K562 (cell line): ENCODE measurements at regions not wholly inside any gene's neighbourhood (a gene's known extent, or its start where the extent isn't known, plus 50 kb on each side); places are given as distances from the start of the nearest gene placed in this dataset.

Source experiments
- ATAC-seq: fragments of 200-7000 bp; cut with Tn5 transposase; 3 replicates; pipeline ENCODE4 v1.9.1; 2020; ENCODE audit warnings: moderate library complexity
- BruUV-seq: library from RNA; stranded (reverse); fragments of 400-500 nt; replicated peaks from 2 replicates; lab custom pipeline; 2021; lab: Mats Ljungman, UMichigan
- CTCF ChIA-PET: fragments of 300-600 bp; formaldehyde crosslinking; extraction: SDS; loops from one replicate; lab custom pipeline; 2021; ENCODE audit warnings: low intra/inter-chr PET ratio; lab: Yijun Ruan, JAX
- POLR2A ChIA-PET: fragments of 300-600, 350-650 bp; sonication (Branson Sonifier 250); formaldehyde crosslinking; extraction: SDS; loops from one replicate; lab custom pipeline; 2021; ENCODE audit warnings: antibody characterized with exemption, inconsistent platforms; lab: Yijun Ruan, JAX
- DNase-seq, 4 experiments: peaks; one replicate each; pipeline versions ENCODE4 v3.0.0 to v3.0.0-alpha.2; 2011 to 2018; ENCODE audit warnings: low spot score in 3 of 4, mixed read lengths in 3 of 4; ENCODE audit errors: extremely low read depth in 1 of 4
- FAIRE-seq: peaks from 2 replicates; lab custom pipeline; 2011; peaks lifted over from hg19 to GRCh38; lab: Jason Lieb, UNC
- H2AFZ ChIP-seq: 2 replicates; pipeline ENCODE4 v1.6.0; 2011; ENCODE audit warnings: low read depth, low read length, control low read depth, inconsistent platforms
- H3K27ac ChIP-seq: fragments of 200-600 bp; 3 replicates; pipeline ENCODE4 v1.8.0; 2011; ENCODE audit warnings: low read depth, mild to moderate bottlenecking, control low read depth, inconsistent platforms, low read length, moderate library complexity, mixed read lengths; ENCODE audit errors: extremely low read depth
- H3K27me3 ChIP-seq, 2 experiments: fragments of 300-600 bp in 1 of 2; 2 replicates in 1 of 2; 3 replicates in 1 of 2; pipeline versions ENCODE4 v1.6.0 to v1.8.0; 2011; ENCODE audit warnings: inconsistent platforms in 2 of 2, low read length in 2 of 2, mild to moderate bottlenecking in 1 of 2, mixed read lengths in 1 of 2, moderate library complexity in 1 of 2; ENCODE audit not compliant: control insufficient read depth in 2 of 2, insufficient read depth in 2 of 2
- H3K36me3 ChIP-seq: fragments of 300-600 bp; 3 replicates; pipeline ENCODE4 v1.8.0; 2011; ENCODE audit warnings: mild to moderate bottlenecking, low read length, inconsistent platforms; ENCODE audit not compliant: control insufficient read depth, insufficient read depth
- H3K4me1 ChIP-seq, 2 experiments: fragments of 200-600 bp in 1 of 2; replicated peaks in 1 of 2; 2 replicates in 1 of 2; 3 replicates in 1 of 2; pipeline versions ENCODE4 v1.5.1 to v1.8.0; 2011; ENCODE audit warnings: inconsistent platforms in 2 of 2, low read length in 2 of 2, mild to moderate bottlenecking in 1 of 2, mixed read lengths in 1 of 2, moderate library complexity in 1 of 2; ENCODE audit not compliant: control insufficient read depth in 2 of 2, insufficient read depth in 2 of 2
- H3K4me2 ChIP-seq: 2 replicates; pipeline ENCODE4 v1.6.1; 2011; ENCODE audit warnings: low read length, control low read depth, inconsistent platforms, mixed read lengths; ENCODE audit not compliant: insufficient read depth
- H3K4me3 ChIP-seq: fragments of 200-600 bp; sonication (generic), shearing (Covaris generic); 2 replicates; pipeline ENCODE4 v1.5.1; 2016; ENCODE audit warnings: control low read depth, inconsistent platforms
- H3K79me2 ChIP-seq: fragments of 200-600 bp; 3 replicates; pipeline ENCODE4 v1.8.0; 2011; ENCODE audit warnings: low read length, inconsistent platforms; ENCODE audit not compliant: control insufficient read depth, insufficient read depth
- H3K9ac ChIP-seq, 2 experiments: 2 replicates each; pipeline versions ENCODE4 v1.6.0 to v1.6.1; 2011; ENCODE audit warnings: low read depth in 2 of 2, low read length in 2 of 2, control low read depth in 1 of 2, inconsistent platforms in 1 of 2, mild to moderate bottlenecking in 1 of 2, mixed read lengths in 1 of 2; ENCODE audit not compliant: insufficient read depth in 1 of 2
- H3K9me1 ChIP-seq: one replicate; pipeline ENCODE4 v1.6.0; 2011; ENCODE audit warnings: inconsistent platforms, mild to moderate bottlenecking, low read length, moderate library complexity; ENCODE audit not compliant: control insufficient read depth, insufficient read depth
- H3K9me3 ChIP-seq: replicated peaks from 2 replicates; pipeline ENCODE4 v1.5.1; 2011; ENCODE audit warnings: low read depth, low read length, inconsistent platforms; ENCODE audit not compliant: control insufficient read depth, insufficient read depth
- H4K20me1 ChIP-seq: replicated peaks from 2 replicates; pipeline ENCODE4 v1.6.1; 2011; ENCODE audit warnings: low read length, inconsistent platforms, mixed read lengths; ENCODE audit not compliant: control insufficient read depth, insufficient read depth
- MCM5 ChIP-seq: fragments of 450-650 bp; IDR thresholded peaks from 2 replicates; pipeline ENCODE4 v1.6.1; 2016; ENCODE audit warnings: low read depth
- ZKSCAN1 ChIP-seq: fragments of 150-350 bp; IDR thresholded peaks from 2 replicates; pipeline ENCODE4 v1.6.1; 2016; ENCODE audit warnings: low read depth, low read length
- ZNF133 ChIP-seq: fragments of 250-450 bp; sonication (Bioruptor Pico); IDR thresholded peaks from 2 replicates; pipeline ENCODE4 v1.4.0; 2020; ENCODE audit warnings: mild to moderate bottlenecking
- WGBS: fragments of 100-300 bp; shearing (Covaris generic); methylation state at CpG from one replicate; pipeline ENCODE4 v1.1.6; 2016; ENCODE audit warnings: low coverage, mixed read lengths; ENCODE audit not compliant: insufficient coverage; ENCODE audit errors: missing lambda C conversion rate; 5-methylcytosine and 5-hydroxymethylcytosine counted together
- in situ Hi-C: fragments of 300-500 bp; cut with MboI; formaldehyde crosslinking; loops from 4 replicates; pipeline ENCODE4 v1.15.0; 2018; ENCODE audit warnings: inconsistent platforms, mixed read lengths
- intact Hi-C: fragments of 100-400 bp; cut with micrococcal nuclease; formaldehyde crosslinking; loops from 2 replicates; pipeline ENCODE4 v1.14.2; 2022

DNA sequence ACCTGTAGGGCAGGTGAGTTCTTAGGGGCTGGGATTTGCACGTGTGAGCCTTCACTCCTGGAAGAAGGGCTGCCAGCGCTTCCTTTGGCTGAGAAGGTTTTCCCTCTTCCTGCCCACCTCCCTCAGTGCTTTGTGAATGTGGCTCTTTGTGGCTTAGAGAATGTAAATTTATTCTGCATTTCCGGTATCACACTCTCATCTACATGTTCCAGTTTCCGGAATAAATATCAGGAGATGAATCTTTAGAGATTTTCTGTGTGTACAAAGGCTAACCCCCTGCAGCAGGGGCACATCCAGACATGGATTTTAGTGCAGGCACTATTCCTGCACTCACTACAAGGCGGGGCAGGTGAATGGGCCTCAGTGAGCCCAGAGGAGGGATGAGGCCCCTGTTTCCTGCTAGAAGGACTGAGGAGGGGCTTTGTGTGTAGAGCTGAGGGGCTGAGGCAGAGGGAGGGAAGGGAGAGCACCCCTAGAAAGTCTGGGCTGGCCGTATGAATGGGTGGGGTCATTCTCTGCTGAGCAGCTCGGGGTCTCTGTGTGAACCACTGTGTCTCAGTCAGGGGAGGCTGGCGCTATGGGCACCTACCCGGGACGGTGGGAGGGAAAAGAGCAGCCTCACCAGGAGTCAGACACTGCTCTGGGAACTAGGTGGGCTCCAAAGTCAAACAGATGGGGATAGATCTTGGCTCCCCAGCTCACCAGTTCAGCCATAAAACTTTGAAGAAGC is 207.5 kb downstream of the MATN1 start (continued):
- TF ChIP-seq ZNF133, result no peak

DNA sequence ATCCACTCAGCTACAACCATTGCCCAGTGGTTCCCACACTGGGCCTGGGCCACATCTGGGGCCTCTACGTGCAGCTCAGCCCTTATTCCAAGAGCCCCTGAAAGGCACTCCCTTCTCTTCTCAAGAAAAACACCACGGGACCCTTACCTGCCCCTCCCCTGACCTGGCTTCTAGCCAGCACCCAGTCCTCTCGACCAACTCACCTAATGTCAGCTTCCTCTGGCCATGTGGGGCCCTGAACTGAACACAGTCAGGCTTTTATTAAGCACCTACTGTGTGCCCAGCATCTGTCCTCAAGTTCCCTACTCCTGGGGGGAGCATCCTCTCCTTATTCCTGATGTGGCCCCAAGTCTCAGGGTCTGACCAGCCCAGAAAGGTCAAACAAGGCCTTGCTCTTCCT is 208.4 kb downstream of the MATN1 start:
- ChIA-PET POLR2A (interaction anchor here (0.5 to 1.5 kb wide), 2 partner anchors 10 to 897 kb away, joined by 3 to 7 read pairs; no protein-coding TSS in a partner anchor), CTCF (no interaction called here)
- Histone ChIP-seq H3K4me3 (no peak overlapping the region), H3K27ac (no peak overlapping the region), H3K79me2 (no peaks in the 10 kb centered on the region), H3K4me2 (no peak overlapping the region), H3K4me1 (no peaks in the 10 kb centered on the region), H4K20me1 (no peaks in the 10 kb centered on the region), H3K36me3 (no peaks in the 10 kb centered on the region), H3K27me3 (peaks cover 0 to 22% of the 10 kb centered on the region in 2 experiments; a peak in 2 of 5 replicates), H3K9ac (no peak overlapping the region), H3K9me1 (no peaks in the 10 kb centered on the region), H3K9me3 (no peaks in the 10 kb centered on the region), H2AFZ (no peak overlapping the region)
- 0% methylated on average over 3 of the region's 3 CpGs for WGBS
- BruUV-seq, result no TSS peak
- ATAC-seq (no peak), FAIRE-seq (no peak), DNase-seq (no peak)
- intact Hi-C loops, result no loop called here
- in situ Hi-C loops, result loop anchor here (5.0 kb wide), 1 partner anchor 833 kb away; no protein-coding TSS in a partner anchor
- peak; percentile 93 for TF ChIP-seq ZKSCAN1
- TF ChIP-seq MCM5, result no peak
